Heart left ventricle (tissue), 13 donors: ENCODE measurements at regions not wholly inside any gene's neighbourhood (a gene's known extent, or its start where the extent isn't known, plus 50 kb on each side); places are given as distances from the start of the nearest gene placed in this dataset.

ENCODE experiments used
- CTCF ChIP-seq, 12 donors: fragments of 200-600 bp; sonication (generic) in 4 of 12; IDR thresholded peaks; one replicate each; pipeline versions ENCODE4 v1.5.0 to v1.8.0; 2018 to 2022; ENCODE audit warnings: antibody characterized with exemption in 12 of 12, mild to moderate bottlenecking in 5 of 12
- POLR2A ChIP-seq, 2 donors: fragments of 450-650 bp; IDR thresholded peaks; one replicate each; pipeline ENCODE4 v1.6.1; 2017; ENCODE audit warnings: antibody characterized with exemption in 2 of 2, mild to moderate bottlenecking in 2 of 2, moderate library complexity in 2 of 2
- donor health status: ischemic (EF 13 %, LVEDD 7.1; RV severe dilation, severe dysfunction).
- donor health status: DM: no; HTN: yes; CAD: no.
- donor health status: DM: no; HTN: no; CAD: no.
- donor health status: ischemic (EF 25% LVEDD 6.9; RV normal size, moderate dysfunction).
- donor health status: ischemic (EF 25% LVEDD 5.7; RV mildly dilated, moderate dysfunction).
- donor health status: ischemic (EF 35%, LVEDD 5.7; RV mildly dilated, moderate dysfunction).
- donor health status: nonischemic (EF 11% LVEDD 7.7; RV severe dilation, severe dysfunction).
- donor health status: DM: yes; HTN: yes; CAD: no.
- donor health status: PGD.
- donor health status: ischemic (EF 29% LVEDD 5.4; RV normal size, mild dysfunction).
- donor health status: nonischemic (EF 23%, LVEDD 6.1; RV moderate dilation, normal function).

GRCh38 chr1:98420376-98421084 lies 241.0 kb upstream of the SNX7 start:
- TF ChIP-seq POLR2A (IDR thresholded peaks at IDR 0.05) (no peak), CTCF (IDR thresholded peaks at IDR 0.05) (no peak)
